Neural cell (in vitro differentiated cells): ENCODE measurements at regions not wholly inside any gene's neighbourhood (a gene's known extent, or its start where the extent isn't known, plus 50 kb on each side); places are given as distances from the start of the nearest gene placed in this dataset.
"Not testable (repeated sequence)": the region's sequence is repeated elsewhere in the genome, so short reads cannot be mapped to it uniquely, and the experiment has no call there.

Source experiments
- H2AFZ ChIP-seq: fragments of 200-600, 300-800 bp; sonication (generic), shearing (Covaris generic); 2 replicates; pipeline ENCODE4 v1.6.0; 2014; ENCODE audit warnings: low read depth, mild to moderate bottlenecking, antibody characterized with exemption, low read length, moderate library complexity
- H3F3A ChIP-seq: fragments of 200-600 bp; shearing (Covaris generic); 2 replicates; pipeline ENCODE4 v1.6.1; 2016; ENCODE audit warnings: mild to moderate bottlenecking, moderate library complexity, mixed read lengths, antibody characterized with exemption, low read length; ENCODE audit not compliant: insufficient read depth, poor library complexity, severe bottlenecking
- H3K27ac ChIP-seq: fragments of 200-600, 300-800 bp; sonication (generic), shearing (Covaris generic); 2 replicates; pipeline ENCODE4 v1.5.1; 2014; ENCODE audit warnings: mild to moderate bottlenecking, low read length, moderate library complexity
- H3K27me3 ChIP-seq: fragments of 300-800, 200-600 bp; sonication (generic), shearing (Covaris generic); 2 replicates; pipeline ENCODE4 v1.6.0; 2014; ENCODE audit warnings: mild to moderate bottlenecking, low read depth, low read length, moderate library complexity; ENCODE audit not compliant: insufficient read depth
- H3K36me3 ChIP-seq: fragments of 300-800, 200-600 bp; sonication (generic), shearing (Covaris generic); 2 replicates; pipeline ENCODE4 v1.5.1; 2014; ENCODE audit warnings: mild to moderate bottlenecking, antibody characterized with exemption, low read length, moderate library complexity; ENCODE audit not compliant: insufficient read depth
- H3K4me2 ChIP-seq: fragments of 300-800, 200-600 bp; sonication (generic), shearing (Covaris generic); 2 replicates; pipeline ENCODE4 v1.6.0; 2014; ENCODE audit warnings: mild to moderate bottlenecking, low read length
- H3K4me3 ChIP-seq: fragments of 300-800, 200-600 bp; sonication (generic), shearing (Covaris generic); 2 replicates; pipeline ENCODE4 v1.5.1; 2014; ENCODE audit warnings: mild to moderate bottlenecking, low read length, moderate library complexity
- H3K79me2 ChIP-seq: fragments of 200-600 bp; shearing (Covaris generic); replicated peaks from 2 replicates; pipeline ENCODE4 v1.6.0; 2014; ENCODE audit warnings: mild to moderate bottlenecking, low read length, moderate library complexity; ENCODE audit not compliant: insufficient read depth
- H3K9ac ChIP-seq: fragments of 300-800, 200-600 bp; sonication (generic), shearing (Covaris generic); 2 replicates; pipeline ENCODE4 v1.6.1; 2016; ENCODE audit warnings: mild to moderate bottlenecking, low read length, mixed read lengths
- H3K9me2 ChIP-seq: fragments of 200-600 bp; shearing (Covaris generic); 2 replicates; pipeline ENCODE4 v1.6.1; 2016; ENCODE audit warnings: mild to moderate bottlenecking, low read length, mixed read lengths; ENCODE audit not compliant: insufficient read depth
- H3K9me3 ChIP-seq: fragments of 200-600, 300-800 bp; sonication (generic), shearing (Covaris generic); 2 replicates; pipeline ENCODE4 v1.6.1; 2016; ENCODE audit warnings: mild to moderate bottlenecking, mixed run types, low read length, moderate library complexity, mixed read lengths
- H4K20me1 ChIP-seq: fragments of 200-600 bp; shearing (Covaris generic); 2 replicates; pipeline ENCODE4 v1.6.1; 2016; ENCODE audit warnings: mild to moderate bottlenecking, mixed run types; ENCODE audit not compliant: insufficient read depth
- CTCF ChIP-seq: fragments of 450-650 bp; IDR thresholded peaks from 2 replicates; pipeline ENCODE4 v1.5.1; 2014; ENCODE audit warnings: antibody characterized with exemption, mild to moderate bottlenecking, moderate library complexity; ENCODE audit not compliant: poor library complexity, severe bottlenecking
- EP300 ChIP-seq: fragments of 450-650 bp; conservative IDR thresholded peaks from 2 replicates; pipeline ENCODE4 v1.6.1; 2014; ENCODE audit warnings: antibody characterized with exemption, mild to moderate bottlenecking, moderate library complexity; ENCODE audit not compliant: poor library complexity, severe bottlenecking
- EZH2 ChIP-seq: fragments of 200-600, 300-800 bp; shearing (Covaris generic), sonication (generic); IDR thresholded peaks from 2 replicates; pipeline ENCODE4 v1.6.1; 2014; ENCODE audit warnings: antibody characterized with exemption, low read length, borderline replicate concordance, mild to moderate bottlenecking; ENCODE audit not compliant: insufficient read depth, poor library complexity, severe bottlenecking
- MXI1 ChIP-seq: fragments of 450-650 bp; conservative IDR thresholded peaks from 2 replicates; pipeline ENCODE4 v1.6.1; 2014; ENCODE audit warnings: antibody characterized with exemption, mild to moderate bottlenecking; ENCODE audit not compliant: poor library complexity, severe bottlenecking
- POLR2AphosphoS5 ChIP-seq: IDR thresholded peaks from 2 replicates; pipeline ENCODE4 v1.6.1; 2012
- RAD21 ChIP-seq: fragments of 450-650 bp; conservative IDR thresholded peaks from 2 replicates; pipeline ENCODE4 v1.6.1; 2014; ENCODE audit warnings: antibody characterized with exemption, mild to moderate bottlenecking, moderate library complexity
- REST ChIP-seq: IDR thresholded peaks from 2 replicates; pipeline ENCODE4 v1.6.1; 2012; ENCODE audit warnings: borderline replicate concordance
- SMC3 ChIP-seq: fragments of 450-650 bp; conservative IDR thresholded peaks from 2 replicates; pipeline ENCODE4 v1.6.1; 2014; ENCODE audit warnings: antibody characterized with exemption, mild to moderate bottlenecking, moderate library complexity; ENCODE audit not compliant: poor library complexity
- TAF1 ChIP-seq: IDR thresholded peaks from 2 replicates; pipeline ENCODE4 v1.6.1; 2012; ENCODE audit warnings: low read depth

- TF ChIP-seq REST, result no peak
- TF ChIP-seq POLR2AphosphoS5, result no peak
- TF ChIP-seq MXI1, result no peak
- no peak for TF ChIP-seq EZH2
- no peak for TF ChIP-seq EP300
- TF ChIP-seq CTCF, result no peak
- no peak for TF ChIP-seq RAD21
- no peak for TF ChIP-seq TAF1
- TF ChIP-seq SMC3, result no peak
- Histone ChIP-seq H3K4me2 (no peak overlapping the region), H3K9ac (no peak overlapping the region), H3K4me3 (no peak overlapping the region), H3K27me3 (no peaks in the 10 kb centered on the region), H3K9me2 (no peaks in the 10 kb centered on the region), H3K79me2 (no peaks in the 10 kb centered on the region), H3K36me3 (no peaks in the 10 kb centered on the region), H3K9me3 (no peaks in the 10 kb centered on the region), H2AFZ (no peak overlapping the region), H3K27ac (no peak overlapping the region), H3F3A (no peaks in the 10 kb centered on the region), H4K20me1 (no peaks in the 10 kb centered on the region)
Observed at GRCh38 chr20:51271931-51272330, 249.0 kb upstream of the KCNG1 start.

- H3K27ac ChIP-seq, result not testable (repeated sequence)
Observed at GRCh38 chr20:51271289-51271688, 248.4 kb upstream of the KCNG1 start.

GRCh38 chr20:51269671-51270070 lies 246.8 kb upstream of the KCNG1 start:
- no peak for TF ChIP-seq EP300
- TF ChIP-seq POLR2AphosphoS5, result no peak
- no peak for TF ChIP-seq MXI1
- no peak for TF ChIP-seq SMC3
- TF ChIP-seq REST, result no peak
- no peak for TF ChIP-seq CTCF
- no peak for TF ChIP-seq RAD21
- TF ChIP-seq TAF1, result no peak
- no peak for TF ChIP-seq EZH2
- no peaks in the 10 kb centered on the region for H3K9me3 ChIP-seq
- H2AFZ ChIP-seq, result no peak overlapping the region
- no peaks in the 10 kb centered on the region for H3K79me2 ChIP-seq
- H3K36me3 ChIP-seq, result no peaks in the 10 kb centered on the region
- no peaks in the 10 kb centered on the region for H3K9me2 ChIP-seq
- no peak overlapping the region for H3K27ac ChIP-seq
- no peak overlapping the region for H3K9ac ChIP-seq
- H3F3A ChIP-seq, result no peaks in the 10 kb centered on the region
- H3K4me3 ChIP-seq, result no peak overlapping the region
- H3K4me2 ChIP-seq, result no peak overlapping the region
- H4K20me1 ChIP-seq, result no peaks in the 10 kb centered on the region
- H3K27me3 ChIP-seq, result no peaks in the 10 kb centered on the region

More at GRCh38 chr20:51271289-51271688, 248.4 kb upstream of the KCNG1 start:
- not testable (repeated sequence) for H3K4me3 ChIP-seq, H3K9ac ChIP-seq, H3K79me2 ChIP-seq, H2AFZ ChIP-seq, H3F3A ChIP-seq, H3K27me3 ChIP-seq, H4K20me1 ChIP-seq, H3K9me3 ChIP-seq, H3K9me2 ChIP-seq, H3K4me2 ChIP-seq, H3K36me3 ChIP-seq
